GM23338 (cell line): ENCODE measurements at regions not wholly inside any gene's neighbourhood (a gene's known extent, or its start where the extent isn't known, plus 50 kb on each side); places are given as distances from the start of the nearest gene placed in this dataset.

ENCODE experiments used
- ATAC-seq: fragments of 200-7000 bp; cut with Tn5 transposase; 3 replicates; pipeline ENCODE4 v1.9.1; 2020
- DNase-seq: peaks from one replicate; pipeline ENCODE4 v3.0.0-alpha.2; 2015; ENCODE audit warnings: low spot score
- H2AFZ ChIP-seq: fragments of 200-600 bp; sonication (generic); 2 replicates; pipeline ENCODE4 v1.8.0; 2016; ENCODE audit warnings: antibody characterized with exemption, mild to moderate bottlenecking, moderate library complexity
- H3F3A ChIP-seq: fragments of 200-600 bp; sonication (generic); replicated peaks from 2 replicates; pipeline ENCODE4 v1.8.0; 2017; ENCODE audit warnings: antibody characterized with exemption, mixed run types, low read depth
- H3K27ac ChIP-seq: fragments of 200-600 bp; sonication (generic); 2 replicates; pipeline ENCODE4 v1.6.1; 2016; ENCODE audit warnings: low read depth
- H3K27me3 ChIP-seq: fragments of 200-600 bp; sonication (generic); 2 replicates; pipeline ENCODE4 v1.8.0; 2016; ENCODE audit warnings: mild to moderate bottlenecking, mixed run types, moderate library complexity; ENCODE audit not compliant: insufficient read depth
- H3K36me3 ChIP-seq: fragments of 200-600 bp; sonication (generic); 2 replicates; pipeline ENCODE4 v1.8.0; 2016; ENCODE audit warnings: mild to moderate bottlenecking; ENCODE audit not compliant: insufficient read depth
- H3K4me1 ChIP-seq: fragments of 200-600 bp; sonication (generic); 2 replicates; pipeline ENCODE4 v1.8.0; 2016; ENCODE audit warnings: mild to moderate bottlenecking, moderate library complexity; ENCODE audit not compliant: insufficient read depth
- H3K4me2 ChIP-seq: fragments of 200-600 bp; sonication (generic); 2 replicates; pipeline ENCODE4 v1.7.1; 2017; ENCODE audit warnings: mixed run types
- H3K4me3 ChIP-seq: fragments of 200-600 bp; sonication (generic); 2 replicates; pipeline ENCODE4 v1.6.1; 2016; ENCODE audit warnings: mixed run types
- H3K79me2 ChIP-seq: fragments of 200-600 bp; sonication (generic); replicated peaks from 2 replicates; pipeline ENCODE4 v1.8.0; 2017; ENCODE audit warnings: mild to moderate bottlenecking; ENCODE audit not compliant: insufficient read depth
- H3K9me2 ChIP-seq: fragments of 200-600 bp; sonication (generic); 2 replicates; pipeline ENCODE4 v1.8.0; 2017; ENCODE audit not compliant: insufficient read depth
- H4K20me1 ChIP-seq: fragments of 200-600 bp; sonication (generic); replicated peaks from 2 replicates; pipeline ENCODE4 v1.8.0; 2017; ENCODE audit warnings: mild to moderate bottlenecking; ENCODE audit not compliant: insufficient read depth
- H3K27ac Mint-ChIP-seq: 2 replicates; pipeline ENCODE4 v1.8.0; 2020; ENCODE audit warnings: inconsistent platforms, mild to moderate bottlenecking, moderate library complexity, mixed read lengths
- H3K27me3 Mint-ChIP-seq: 3 replicates; pipeline ENCODE4 v1.8.0; 2022; ENCODE audit warnings: low read depth, mild to moderate bottlenecking, moderate library complexity, mixed read lengths, inconsistent platforms; ENCODE audit not compliant: insufficient read depth, poor library complexity
- H3K36me3 Mint-ChIP-seq: 3 replicates; pipeline ENCODE4 v1.8.0; 2021; ENCODE audit warnings: low read depth, mild to moderate bottlenecking, inconsistent platforms, moderate library complexity, mixed read lengths
- H3K4me1 Mint-ChIP-seq: 3 replicates; pipeline ENCODE4 v1.8.0; 2020; ENCODE audit warnings: mild to moderate bottlenecking, inconsistent platforms, mixed read lengths
- H3K4me3 Mint-ChIP-seq: 3 replicates; pipeline ENCODE4 v1.8.0; 2021; ENCODE audit warnings: moderate library complexity, mild to moderate bottlenecking, inconsistent platforms, mixed read lengths
- H3K9me3 Mint-ChIP-seq: 3 replicates; pipeline ENCODE4 v1.8.0; 2020; ENCODE audit warnings: moderate library complexity, mild to moderate bottlenecking, inconsistent platforms, mixed read lengths
- CREB1 ChIP-seq: fragments of 250-450 bp; sonication (Bioruptor Pico); IDR thresholded peaks from 2 replicates; pipeline ENCODE4 v1.5.0; 2020; ENCODE audit warnings: low read depth, mild to moderate bottlenecking, moderate library complexity
- CTCF ChIP-seq, 2 experiments: fragments of 200-600 bp in 1 of 2; sonication (generic) in 1 of 2; conservative IDR thresholded peaks; 2 replicates each; pipeline versions ENCODE4 v1.5.1 to v1.6.1; 2016 to 2017; ENCODE audit warnings: antibody characterized with exemption in 2 of 2, low read depth in 2 of 2, mild to moderate bottlenecking in 2 of 2, moderate library complexity in 1 of 2
- NANOG ChIP-seq: IDR thresholded peaks from 2 replicates; pipeline ENCODE4 v1.6.1; 2016; ENCODE audit warnings: antibody characterized with exemption, borderline replicate concordance
- REST ChIP-seq: IDR thresholded peaks from one replicate; pipeline ENCODE4 v1.6.1; 2018; ENCODE audit warnings: antibody characterized with exemption; ENCODE audit not compliant: unreplicated experiment
- STAT1 ChIP-seq: IDR thresholded peaks from one replicate; pipeline ENCODE4 v1.6.1; 2016; ENCODE audit warnings: antibody characterized with exemption; ENCODE audit not compliant: unreplicated experiment
- ZNF114 ChIP-seq: fragments of 250-450 bp; sonication (Bioruptor Pico); IDR thresholded peaks from 2 replicates; pipeline ENCODE4 v1.5.0; 2020; ENCODE audit warnings: mild to moderate bottlenecking, moderate library complexity
- ZNF331 ChIP-seq: fragments of 250-450 bp; sonication (Bioruptor Pico); IDR thresholded peaks from 2 replicates; pipeline ENCODE4 v1.5.0; 2020; ENCODE audit warnings: low read depth, mild to moderate bottlenecking, moderate library complexity
- TF ChIP-seq, protein P1 (sequence below): fragments of 250-450 bp; sonication (Bioruptor Pico); IDR thresholded peaks from 2 replicates; pipeline ENCODE4 v1.5.0; 2020; ENCODE audit warnings: mild to moderate bottlenecking, moderate library complexity

DNA sequence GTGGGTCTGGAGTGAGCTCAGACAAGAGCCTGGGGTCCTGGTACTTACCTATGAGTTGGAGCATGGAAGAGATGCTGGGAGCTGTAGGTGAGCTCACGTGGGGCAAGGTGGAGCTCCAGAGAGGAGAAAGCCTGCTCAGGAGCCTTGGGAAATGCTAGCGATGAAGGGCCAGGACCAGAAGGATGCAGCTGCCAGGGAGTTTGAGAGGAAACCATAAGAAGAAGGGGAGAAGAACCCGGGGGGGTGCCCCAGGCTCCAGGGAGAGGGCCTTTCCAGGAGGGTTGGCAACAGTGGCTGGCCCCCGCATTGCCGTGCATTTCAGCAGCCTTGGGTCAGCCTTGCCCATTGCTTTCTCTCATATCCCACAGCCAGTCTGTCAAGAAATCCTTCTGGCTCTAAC is 268.7 kb downstream of the GLI2 start (continued):
- TF ChIP-seq REST (no peak), STAT1 (no peak), CTCF (conservative IDR thresholded peaks at IDR 0.05; ENCODE audit: low read depth in 2 of 2) (no peak), ZNF331 (CRISPR knock-in tag) (no peak), NANOG (no peak)

GRCh38 chr2:121004950-121005349 is 269.3 kb downstream of the GLI2 start:
- 0 out of 2 replicates have a peak, but pooled peaks cover 10% of the 10 kb centered on the region for H3K9me2 ChIP-seq
- H3K36me3 Mint-ChIP-seq = peaks cover 6% of the 10 kb centered on the region
- no peak overlapping the region for H3K27ac ChIP-seq
- no peaks in the 10 kb centered on the region for H3F3A ChIP-seq
- H3K79me2 ChIP-seq = no peaks in the 10 kb centered on the region
- no peak overlapping the region for H3K4me3 Mint-ChIP-seq
- H3K4me1 Mint-ChIP-seq = peaks cover 21% of the 10 kb centered on the region
- no peak overlapping the region for H2AFZ ChIP-seq
- H3K4me2 ChIP-seq = no peak overlapping the region
- DNase-seq (no peak), ATAC-seq (no peak)
- H3K36me3 ChIP-seq = no peaks in the 10 kb centered on the region
- peaks cover 11% of the 10 kb centered on the region; the same call in 1 of the 3 replicates for H3K9me3 Mint-ChIP-seq
- no peak overlapping the region for H3K4me3 ChIP-seq
- H3K27me3 Mint-ChIP-seq = peaks cover 22% of the 10 kb centered on the region
- H3K4me1 ChIP-seq = peaks cover 15% of the 10 kb centered on the region
- H3K27me3 ChIP-seq = no peaks in the 10 kb centered on the region
- H3K27ac Mint-ChIP-seq = no peak overlapping the region
- H4K20me1 ChIP-seq = no peaks in the 10 kb centered on the region
- TF ChIP-seq CREB1 (CRISPR knock-in tag) (no peak), REST (no peak), STAT1 (no peak), NANOG (no peak), ZNF114 (CRISPR knock-in tag) (no peak), ZNF331 (CRISPR knock-in tag) (no peak)
- TF ChIP-seq, protein P1, sequence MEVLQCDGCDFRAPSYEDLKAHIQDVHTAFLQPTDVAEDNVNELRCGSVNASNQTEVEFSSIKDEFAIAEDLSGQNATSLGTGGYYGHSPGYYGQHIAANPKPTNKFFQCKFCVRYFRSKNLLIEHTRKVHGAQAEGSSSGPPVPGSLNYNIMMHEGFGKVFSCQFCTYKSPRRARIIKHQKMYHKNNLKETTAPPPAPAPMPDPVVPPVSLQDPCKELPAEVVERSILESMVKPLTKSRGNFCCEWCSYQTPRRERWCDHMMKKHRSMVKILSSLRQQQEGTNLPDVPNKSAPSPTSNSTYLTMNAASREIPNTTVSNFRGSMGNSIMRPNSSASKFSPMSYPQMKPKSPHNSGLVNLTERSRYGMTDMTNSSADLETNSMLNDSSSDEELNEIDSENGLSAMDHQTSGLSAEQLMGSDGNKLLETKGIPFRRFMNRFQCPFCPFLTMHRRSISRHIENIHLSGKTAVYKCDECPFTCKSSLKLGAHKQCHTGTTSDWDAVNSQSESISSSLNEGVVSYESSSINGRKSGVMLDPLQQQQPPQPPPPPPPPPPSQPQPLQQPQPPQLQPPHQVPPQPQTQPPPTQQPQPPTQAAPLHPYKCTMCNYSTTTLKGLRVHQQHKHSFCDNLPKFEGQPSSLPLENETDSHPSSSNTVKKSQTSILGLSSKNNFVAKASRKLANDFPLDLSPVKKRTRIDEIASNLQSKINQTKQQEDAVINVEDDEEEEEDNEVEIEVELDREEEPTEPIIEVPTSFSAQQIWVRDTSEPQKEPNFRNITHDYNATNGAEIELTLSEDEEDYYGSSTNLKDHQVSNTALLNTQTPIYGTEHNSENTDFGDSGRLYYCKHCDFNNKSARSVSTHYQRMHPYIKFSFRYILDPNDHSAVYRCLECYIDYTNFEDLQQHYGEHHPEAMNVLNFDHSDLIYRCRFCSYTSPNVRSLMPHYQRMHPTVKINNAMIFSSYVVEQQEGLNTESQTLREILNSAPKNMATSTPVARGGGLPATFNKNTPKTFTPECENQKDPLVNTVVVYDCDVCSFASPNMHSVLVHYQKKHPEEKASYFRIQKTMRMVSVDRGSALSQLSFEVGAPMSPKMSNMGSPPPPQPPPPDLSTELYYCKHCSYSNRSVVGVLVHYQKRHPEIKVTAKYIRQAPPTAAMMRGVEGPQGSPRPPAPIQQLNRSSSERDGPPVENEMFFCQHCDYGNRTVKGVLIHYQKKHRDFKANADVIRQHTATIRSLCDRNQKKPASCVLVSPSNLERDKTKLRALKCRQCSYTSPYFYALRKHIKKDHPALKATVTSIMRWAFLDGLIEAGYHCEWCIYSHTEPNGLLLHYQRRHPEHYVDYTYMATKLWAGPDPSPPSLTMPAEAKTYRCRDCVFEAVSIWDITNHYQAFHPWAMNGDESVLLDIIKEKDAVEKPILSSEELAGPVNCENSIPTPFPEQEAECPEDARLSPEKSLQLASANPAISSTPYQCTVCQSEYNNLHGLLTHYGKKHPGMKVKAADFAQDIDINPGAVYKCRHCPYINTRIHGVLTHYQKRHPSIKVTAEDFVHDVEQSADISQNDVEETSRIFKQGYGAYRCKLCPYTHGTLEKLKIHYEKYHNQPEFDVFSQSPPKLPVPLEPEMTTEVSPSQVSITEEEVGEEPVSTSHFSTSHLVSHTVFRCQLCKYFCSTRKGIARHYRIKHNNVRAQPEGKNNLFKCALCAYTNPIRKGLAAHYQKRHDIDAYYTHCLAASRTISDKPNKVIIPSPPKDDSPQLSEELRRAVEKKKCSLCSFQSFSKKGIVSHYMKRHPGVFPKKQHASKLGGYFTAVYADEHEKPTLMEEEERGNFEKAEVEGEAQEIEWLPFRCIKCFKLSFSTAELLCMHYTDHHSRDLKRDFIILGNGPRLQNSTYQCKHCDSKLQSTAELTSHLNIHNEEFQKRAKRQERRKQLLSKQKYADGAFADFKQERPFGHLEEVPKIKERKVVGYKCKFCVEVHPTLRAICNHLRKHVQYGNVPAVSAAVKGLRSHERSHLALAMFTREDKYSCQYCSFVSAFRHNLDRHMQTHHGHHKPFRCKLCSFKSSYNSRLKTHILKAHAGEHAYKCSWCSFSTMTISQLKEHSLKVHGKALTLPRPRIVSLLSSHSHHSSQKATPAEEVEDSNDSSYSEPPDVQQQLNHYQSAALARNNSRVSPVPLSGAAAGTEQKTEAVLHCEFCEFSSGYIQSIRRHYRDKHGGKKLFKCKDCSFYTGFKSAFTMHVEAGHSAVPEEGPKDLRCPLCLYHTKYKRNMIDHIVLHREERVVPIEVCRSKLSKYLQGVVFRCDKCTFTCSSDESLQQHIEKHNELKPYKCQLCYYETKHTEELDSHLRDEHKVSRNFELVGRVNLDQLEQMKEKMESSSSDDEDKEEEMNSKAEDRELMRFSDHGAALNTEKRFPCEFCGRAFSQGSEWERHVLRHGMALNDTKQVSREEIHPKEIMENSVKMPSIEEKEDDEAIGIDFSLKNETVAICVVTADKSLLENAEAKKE (CRISPR knock-in tag) = no peak
